NOMO-1 treated with DMSO at 0.1 percent for 48 hours (cell line): ENCODE measurements at regions not wholly inside any gene's neighbourhood (a gene's known extent, or its start where the extent isn't known, plus 50 kb on each side); places are given as distances from the start of the nearest gene placed in this dataset.
"Not testable (repeated sequence)": the region's sequence is repeated elsewhere in the genome, so short reads cannot be mapped to it uniquely, and the experiment has no call there.

Experiments
- DNase-seq: peaks from one replicate; lab custom pipeline; 2025; ENCODE audit not compliant: unreplicated experiment; lab: John Stamatoyannopoulos, UW

GRCh38 chr10:94123258-94123995 lies 129.7 kb downstream of the PLCE1 start:
- no peak for DNase-seq

GRCh38 chr10:94124147-94124546 lies 130.4 kb downstream of the PLCE1 start:
- not testable (repeated sequence) for DNase-seq

GRCh38 chr10:94125268-94125667 lies 131.5 kb downstream of the PLCE1 start:
- DNase-seq: not testable (repeated sequence)

GRCh38 chr10:94125856-94126255 lies 132.1 kb downstream of the PLCE1 start:
- no peak for DNase-seq

GRCh38 chr10:94129393-94130130 lies 135.8 kb downstream of the PLCE1 start:
- no peak for DNase-seq

GRCh38 chr10:94131885-94132284 lies 138.2 kb downstream of the PLCE1 start:
- DNase-seq: no peak

GRCh38 chr10:94133239-94133638 lies 139.5 kb downstream of the PLCE1 start:
- no peak for DNase-seq

- no peak for DNase-seq
Measured at GRCh38 chr10:94137747-94138146, 144.0 kb downstream of the PLCE1 start.

GRCh38 chr10:94138391-94138790 lies 144.7 kb downstream of the PLCE1 start:
- no peak for DNase-seq

GRCh38 chr10:94143261-94143660 lies 149.5 kb downstream of the PLCE1 start:
- no peak for DNase-seq

- DNase-seq: no peak
Measured at GRCh38 chr10:94146313-94146712, 152.6 kb downstream of the PLCE1 start.

GRCh38 chr10:94146746-94147145 lies 153.0 kb downstream of the PLCE1 start:
- no peak for DNase-seq

GRCh38 chr10:94149702-94150101 lies 156.0 kb downstream of the PLCE1 start:
- no peak for DNase-seq

- no peak for DNase-seq
Measured at GRCh38 chr10:94150541-94151184, 156.9 kb downstream of the PLCE1 start.

- DNase-seq: no peak
Measured at GRCh38 chr10:94155722-94156271, 162.1 kb downstream of the PLCE1 start.

GRCh38 chr10:94156453-94156852 lies 162.7 kb downstream of the PLCE1 start:
- DNase-seq: no peak

- DNase-seq: not testable (repeated sequence)
Measured at GRCh38 chr10:94165158-94165611, 171.5 kb downstream of the PLCE1 start.

GRCh38 chr10:94172332-94172731 lies 178.6 kb downstream of the PLCE1 start:
- no peak for DNase-seq

GRCh38 chr10:94173594-94173993 lies 179.9 kb downstream of the PLCE1 start:
- no peak for DNase-seq

- DNase-seq: peak; percentile 11
Measured at GRCh38 chr10:94174838-94175237, 181.1 kb downstream of the PLCE1 start.

GRCh38 chr10:94178475-94179253 lies 184.1 kb downstream of the NOC3L start:
- no peak for DNase-seq
